Breast epithelium (tissue), 4 donors: ENCODE measurements at regions not wholly inside any gene's neighbourhood (a gene's known extent, or its start where the extent isn't known, plus 50 kb on each side); places are given as distances from the start of the nearest gene placed in this dataset.

Source experiments
- DNase-seq, 2 donors: peaks; one replicate each; pipeline ENCODE4 v3.0.0-alpha.2; 2019; ENCODE audit warnings: low spot score in 2 of 2
- H3K27ac ChIP-seq, 2 donors: fragments of 200-600 bp; sonication (generic) in 1 of 2; one replicate each; pipeline ENCODE4 v1.5.1; 2016 to 2019; ENCODE audit warnings: mild to moderate bottlenecking in 1 of 2
- H3K27me3 ChIP-seq, 2 donors: fragments of 200-600 bp; sonication (generic) in 1 of 2; one replicate each; pipeline versions ENCODE4 v1.5.1 to v1.6.0; 2017 to 2019; ENCODE audit warnings: control low read depth in 1 of 2, mild to moderate bottlenecking in 1 of 2
- H3K36me3 ChIP-seq: fragments of 200-600 bp; one replicate; pipeline ENCODE4 v1.5.1; 2019
- H3K4me1 ChIP-seq, 2 donors: fragments of 200-600 bp; sonication (generic); one replicate each; pipeline ENCODE4 v1.5.1; 2016 to 2019; ENCODE audit warnings: control low read depth in 1 of 2
- H3K4me3 ChIP-seq, 3 donors: fragments of 200-600 bp; sonication (generic); 1 replicate in 2 of 3; 2 replicates in 1 of 3; pipeline ENCODE4 v1.5.1; 2016 to 2019; ENCODE audit warnings: mild to moderate bottlenecking in 3 of 3, moderate library complexity in 2 of 3
- H3K9me3 ChIP-seq, 2 donors: fragments of 200-600 bp; sonication (generic) in 1 of 2; one replicate each; pipeline ENCODE4 v1.5.1; 2016 to 2019; ENCODE audit warnings: control low read depth in 1 of 2
- CTCF ChIP-seq, 3 donors: fragments of 450-650 bp; IDR thresholded peaks; one replicate each; pipeline ENCODE4 v1.5.1; 2016 to 2017; ENCODE audit warnings: antibody characterized with exemption in 3 of 3, mild to moderate bottlenecking in 3 of 3, moderate library complexity in 3 of 3
- POLR2A ChIP-seq: fragments of 450-650 bp; IDR thresholded peaks from one replicate; pipeline ENCODE4 v1.6.1; 2016; ENCODE audit warnings: antibody characterized with exemption, mild to moderate bottlenecking, moderate library complexity
- POLR2AphosphoS5 ChIP-seq, 3 donors: sonication (generic); formaldehyde crosslinking; IDR thresholded peaks; one replicate each; pipeline ENCODE4 v1.6.1; 2017; ENCODE audit warnings: antibody characterized with exemption in 3 of 3
- intact Hi-C: fragments of 100-400 bp; cut with DNase I; formaldehyde crosslinking; loops from one replicate; pipeline ENCODE4 v1.15.1; 2023; ENCODE audit warnings: low total_unique reads

DNA sequence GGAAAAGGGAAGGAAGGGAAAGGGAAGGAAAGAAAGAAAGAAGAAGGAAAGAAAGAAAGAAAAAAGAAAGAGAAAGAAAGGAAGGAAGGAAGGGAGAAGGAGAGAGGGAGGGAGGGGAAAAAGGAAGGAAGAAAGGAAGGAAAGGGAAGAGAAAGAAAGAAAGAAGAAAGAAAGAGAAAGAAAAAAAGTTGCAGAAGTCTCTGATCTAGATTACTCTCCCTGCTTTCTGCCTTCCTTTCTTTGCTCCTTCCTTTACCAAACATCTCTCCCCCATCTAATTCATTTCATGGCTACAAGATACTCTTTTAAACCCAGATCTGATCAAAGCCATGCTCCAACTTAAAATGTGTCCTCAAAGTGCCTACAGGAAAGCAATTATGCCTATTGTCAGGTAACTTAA is 148.6 kb downstream of the KIT start:
- TF ChIP-seq POLR2AphosphoS5 (IDR thresholded peaks at IDR 0.05) (no peak), CTCF (IDR thresholded peaks at IDR 0.05) (no peak), POLR2A (no peak)
- intact Hi-C loops: no loop called here
- Histone ChIP-seq H3K9me3 (peaks cover 4 to 6% of the 10 kb centered on the region in 2 donors), H3K27me3 (no peaks in the 10 kb centered on the region), H3K27ac (no peak overlapping the region), H3K4me3 (no peak overlapping the region), H3K36me3 (no peaks in the 10 kb centered on the region), H3K4me1 (no peaks in the 10 kb centered on the region)
- DNase-seq: no peak

DNA sequence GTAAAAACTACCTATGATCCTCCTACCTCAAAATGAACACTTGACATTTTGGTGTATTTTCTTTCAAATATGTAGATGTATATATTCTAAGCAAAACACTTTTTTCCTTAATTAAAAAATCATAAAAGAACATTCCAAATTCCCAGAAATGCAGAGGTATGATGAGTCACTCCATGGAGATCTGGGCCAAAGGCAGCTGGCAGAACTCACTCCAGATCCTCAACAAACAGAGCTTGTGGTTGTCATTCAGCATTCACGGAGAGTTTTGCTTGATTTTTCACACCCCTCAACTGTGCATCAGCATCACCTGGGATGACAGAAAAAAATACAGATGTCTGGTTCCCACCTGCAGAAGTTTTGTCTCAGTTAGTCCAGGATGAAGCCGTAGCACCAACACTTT is 144.6 kb downstream of the KIT start:
- no peaks in the 10 kb centered on the region for H3K4me1 ChIP-seq
- H3K27ac ChIP-seq: peak overlapping the region; percentile 12 to 45
- peak in 1 of 2 donors; percentile 29 for DNase-seq
- H3K36me3 ChIP-seq: no peaks in the 10 kb centered on the region
- no peak for TF ChIP-seq POLR2AphosphoS5 (IDR thresholded peaks at IDR 0.05)
- no peak for TF ChIP-seq CTCF (IDR thresholded peaks at IDR 0.05)
- TF ChIP-seq POLR2A: no peak
- intact Hi-C loops: no loop called here
- H3K27me3 ChIP-seq: no peaks in the 10 kb centered on the region
- no peak overlapping the region for H3K4me3 ChIP-seq
- H3K9me3 ChIP-seq: peaks cover under 1 to 4% of the 10 kb centered on the region in 2 donors

DNA sequence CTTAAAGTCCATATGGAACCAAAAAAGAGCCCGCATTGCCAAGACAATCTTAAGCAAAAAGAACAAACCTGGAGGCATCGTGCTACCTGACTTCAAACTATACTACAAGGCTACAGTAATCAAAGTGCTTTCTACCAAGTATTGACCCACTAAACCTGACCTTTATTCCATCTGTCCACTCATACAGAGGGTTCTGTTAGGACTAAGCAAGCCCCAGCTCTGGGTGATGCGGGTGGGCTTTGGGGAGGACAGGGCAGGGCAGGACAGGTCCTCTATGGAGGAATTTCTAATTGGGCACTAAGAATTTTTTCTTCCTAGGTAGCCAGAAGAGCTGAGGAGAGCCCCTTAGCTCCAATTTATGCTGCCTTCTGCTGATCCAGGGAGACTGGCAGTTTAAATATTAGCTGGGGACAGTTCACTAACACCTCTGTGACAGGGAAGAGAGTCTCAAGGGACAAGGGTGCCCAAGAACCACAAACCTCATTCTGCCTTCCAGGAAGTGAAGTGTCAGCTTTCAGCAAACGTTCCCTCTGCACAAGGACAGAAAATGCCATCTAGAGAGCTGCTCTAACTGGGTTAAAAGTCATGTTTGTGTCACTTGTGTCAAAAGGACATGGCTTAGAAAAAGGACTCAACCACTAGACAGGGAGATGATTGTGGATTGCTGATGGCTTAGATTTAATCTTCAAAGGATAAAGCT is 143.2 kb downstream of the KIT start:
- no peak for TF ChIP-seq POLR2AphosphoS5 (IDR thresholded peaks at IDR 0.05)
- no peak for TF ChIP-seq POLR2A
- TF ChIP-seq CTCF (IDR thresholded peaks at IDR 0.05): no peak
- no peaks in the 10 kb centered on the region for H3K36me3 ChIP-seq
- intact Hi-C loops: no loop called here
- no peaks in the 10 kb centered on the region for H3K4me1 ChIP-seq
- no peaks in the 10 kb centered on the region for H3K9me3 ChIP-seq
- DNase-seq: no peak
- H3K27me3 ChIP-seq: no peaks in the 10 kb centered on the region
- H3K27ac ChIP-seq: peak overlapping the region; percentile 45 to 66
- H3K4me3 ChIP-seq: no peak overlapping the region

GRCh38 chr4:54794579-54794978 is 136.8 kb downstream of the KIT start:
- no peaks in the 10 kb centered on the region for H3K4me1 ChIP-seq
- H3K36me3 ChIP-seq: no peaks in the 10 kb centered on the region
- H3K4me3 ChIP-seq: no peak overlapping the region
- H3K27me3 ChIP-seq: no peaks in the 10 kb centered on the region
- no peaks in the 10 kb centered on the region for H3K9me3 ChIP-seq
- H3K27ac ChIP-seq: no peak overlapping the region
- intact Hi-C loops: no loop called here
- TF ChIP-seq POLR2AphosphoS5 (IDR thresholded peaks at IDR 0.05): no peak
- TF ChIP-seq POLR2A: no peak
- TF ChIP-seq CTCF (IDR thresholded peaks at IDR 0.05): no peak
- no peak for DNase-seq

DNA sequence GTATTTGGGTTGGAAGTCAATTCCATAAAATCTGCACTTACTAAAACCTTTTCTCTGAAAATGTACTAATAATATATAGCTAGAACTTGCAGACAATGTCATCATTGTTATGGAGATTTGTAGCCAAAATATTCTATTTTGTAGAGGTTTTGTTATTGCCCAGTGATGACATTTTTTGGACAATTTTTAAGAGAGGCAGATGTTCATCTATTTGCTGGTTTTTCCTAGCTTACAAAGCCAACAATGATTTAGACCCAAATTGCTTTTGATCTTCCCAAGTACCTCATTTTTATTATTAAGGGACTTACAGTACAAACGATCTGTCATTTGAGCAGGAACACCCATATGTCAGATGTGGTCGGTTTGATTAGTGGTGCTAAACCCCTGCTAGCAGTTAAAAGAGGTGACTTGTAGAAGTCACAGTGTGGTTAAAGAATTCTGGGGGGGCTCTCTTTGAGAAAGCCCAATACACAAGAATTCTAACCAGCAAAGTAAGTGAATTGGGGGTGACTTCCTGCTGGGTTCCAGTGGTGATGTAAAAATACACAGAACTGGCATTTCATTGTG is 136.2 kb downstream of the KIT start:
- H3K9me3 ChIP-seq: no peaks in the 10 kb centered on the region
- no peak for DNase-seq
- H3K36me3 ChIP-seq: no peaks in the 10 kb centered on the region
- no peak overlapping the region for H3K27ac ChIP-seq
- intact Hi-C loops: no loop called here
- H3K4me3 ChIP-seq: no peak overlapping the region
- no peaks in the 10 kb centered on the region for H3K27me3 ChIP-seq
- H3K4me1 ChIP-seq: no peaks in the 10 kb centered on the region
- TF ChIP-seq POLR2A (no peak), CTCF (IDR thresholded peaks at IDR 0.05) (no peak), POLR2AphosphoS5 (IDR thresholded peaks at IDR 0.05) (no peak)
